ENCODE measurements at regions not wholly inside any gene's neighbourhood (a gene's known extent, or its start where the extent isn't known, plus 50 kb on each side); places are given as distances from the start of the nearest gene placed in this dataset.

GRCh38 chr5:68681929-68682328 is 411.9 kb upstream of the SLC30A5 start (continued):
- TF ChIP-seq SALL1 (CRISPR knock-in tag; IDR thresholded peaks at IDR 0.05) (no peak), CREM (IDR thresholded peaks at IDR 0.05) (no peak), CREM (CRISPR knock-in tag; IDR thresholded peaks at IDR 0.05) (no peak)

- TF ChIP-seq ZBTB2 (CRISPR knock-in tag; IDR thresholded peaks at IDR 0.05; ENCODE audit: low read depth): no peak
- TF ChIP-seq HNF1A (IDR thresholded peaks at IDR 0.05; ENCODE audit: low read depth): 0 out of 2 replicates have a peak, but pooled peaks have one; percentile 27
- TF ChIP-seq HNF1A (CRISPR knock-in tag; IDR thresholded peaks at IDR 0.05; ENCODE audit: borderline replicate concordance): no peak
- H3K4me2 ChIP-seq (ENCODE audit: low read depth, low read length): no peak overlapping the region
- WGBS (ENCODE audit: low lambda C conversion rate): 4% methylated on average over 6 of the region's 6 CpGs
Observed at GRCh38 chr5:68682400-68683160, 411.2 kb upstream of the SLC30A5 start.

More at GRCh38 chr5:68682400-68683160, 411.2 kb upstream of the SLC30A5 start:
- H3K36me3 ChIP-seq (replicated peaks in 1 of 2; ENCODE audit: control insufficient read depth in 1 of 2, insufficient read depth in 2 of 2, low read length in 2 of 2): no peaks in the 10 kb centered on the region
- no peak overlapping the region for H3K4me3 ChIP-seq (replicated peaks in 1 of 3; ENCODE audit: insufficient read depth in 1 of 3, low read depth in 2 of 3, low read length in 3 of 3)
- ATAC-seq: peak; percentile 87
- FAIRE-seq: peak; percentile 26
- no peak overlapping the region for H3K9ac ChIP-seq (ENCODE audit: insufficient read depth, low read depth, low read length)
- ChIA-PET CTCF (ENCODE audit: low intra/inter-chr PET ratio, low total read pairs) (no interaction called here), POLR2A (no interaction called here)
- DNase-seq (ENCODE audit: low spot score): no peak
- in situ Hi-C loops (cut with HindIII; ENCODE audit: extremely low pct_ligation_motif_present, low pct_unique_long_range_greater_than_20kb) (no loop called here), intact Hi-C loops (cut with micrococcal nuclease; ENCODE audit: unreplicated experiment) (no loop called here)
- H3K4me1 ChIP-seq (ENCODE audit: insufficient read depth, low read length): peaks cover 9% of the 10 kb centered on the region
- H3K9me3 ChIP-seq (ENCODE audit: low read length): no peaks in the 10 kb centered on the region
- no peak overlapping the region for H3K27ac ChIP-seq (ENCODE audit: extremely low read length, insufficient read depth, low read length)
- no peaks in the 10 kb centered on the region for H3K27me3 ChIP-seq (ENCODE audit: control insufficient read depth in 1 of 2, insufficient read depth in 2 of 2, low read length in 2 of 2)
- no peaks in the 10 kb centered on the region for H3K79me2 ChIP-seq (ENCODE audit: insufficient read depth, low read length)
- no TSS peak for BruUV-seq (replicated peaks)
- no peaks in the 10 kb centered on the region for H4K20me1 ChIP-seq (ENCODE audit: insufficient read depth, low read length)
- H2AFZ ChIP-seq (ENCODE audit: low read length): no peak overlapping the region

Data from HepG2 (cell line).